Endothelial cell of umbilical vein (primary cell): ENCODE measurements at regions not wholly inside any gene's neighbourhood (a gene's known extent, or its start where the extent isn't known, plus 50 kb on each side); places are given as distances from the start of the nearest gene placed in this dataset.

Source experiments
- BruUV-seq: library from RNA; stranded (reverse); fragments of 400-500 nt; replicated peaks from 2 replicates; lab custom pipeline; 2021; lab: Mats Ljungman, UMichigan
- CTCF ChIA-PET: fragments of 300-600, 350-600 bp; sonication (Branson Sonifier 250); formaldehyde crosslinking; loops from one replicate; lab custom pipeline; 2021; ENCODE audit warnings: antibody characterized with exemption, inconsistent platforms; lab: Charles Lee
- POLR2A ChIA-PET: fragments of 300-600, 350-600 bp; sonication (Branson Sonifier 250); formaldehyde crosslinking; loops from one replicate; lab custom pipeline; 2021; ENCODE audit warnings: antibody characterized with exemption, inconsistent platforms; lab: Charles Lee
- DNase-seq: peaks from one replicate; pipeline ENCODE4 v3.0.0-alpha.2; 2011; ENCODE audit warnings: low read depth, low spot score
- FAIRE-seq: peaks from 2 replicates; lab custom pipeline; 2011; peaks lifted over from hg19 to GRCh38; lab: Jason Lieb, UNC
- H2AFZ ChIP-seq: 2 replicates; pipeline ENCODE4 v1.6.0; 2012; ENCODE audit warnings: low read depth, low read length, control low read depth, inconsistent platforms
- H3K27ac ChIP-seq: 2 replicates; pipeline ENCODE4 v1.5.1; 2011; ENCODE audit warnings: low read depth, mild to moderate bottlenecking, control low read depth, low read length, moderate library complexity; ENCODE audit not compliant: insufficient read depth
- H3K27me3 ChIP-seq, 2 experiments: 2 replicates each; pipeline versions ENCODE4 v1.6.0 to v1.6.1; 2011; ENCODE audit warnings: low read length in 2 of 2, mixed read lengths in 1 of 2; ENCODE audit not compliant: control insufficient read depth in 2 of 2, insufficient read depth in 2 of 2
- H3K36me3 ChIP-seq, 2 experiments: 2 replicates in 1 of 2; 3 replicates in 1 of 2; pipeline ENCODE4 v1.5.1; 2011; ENCODE audit warnings: low read length in 2 of 2, mild to moderate bottlenecking in 1 of 2, moderate library complexity in 1 of 2; ENCODE audit not compliant: control insufficient read depth in 2 of 2, insufficient read depth in 2 of 2; ENCODE audit errors: extremely low read depth in 1 of 2
- H3K4me1 ChIP-seq: 3 replicates; pipeline ENCODE4 v1.5.1; 2011; ENCODE audit warnings: mild to moderate bottlenecking, low read length; ENCODE audit not compliant: control insufficient read depth, insufficient read depth; ENCODE audit errors: extremely low read depth
- H3K4me2 ChIP-seq: 2 replicates; pipeline ENCODE4 v1.6.1; 2011; ENCODE audit warnings: low read length, control low read depth, mixed read lengths; ENCODE audit not compliant: insufficient read depth
- H3K4me3 ChIP-seq, 3 experiments: fragments of 200-600 bp in 1 of 3; sonication (generic), shearing (Covaris generic) in 1 of 3; replicated peaks in 1 of 3; 2 replicates each; pipeline ENCODE4 v1.5.1; 2011 to 2016; ENCODE audit warnings: control low read depth in 3 of 3, low read length in 3 of 3, mild to moderate bottlenecking in 2 of 3, inconsistent platforms in 1 of 3, low read depth in 1 of 3, moderate library complexity in 1 of 3; ENCODE audit not compliant: insufficient read depth in 1 of 3
- H3K79me2 ChIP-seq: 2 replicates; pipeline ENCODE4 v1.6.0; 2012; ENCODE audit warnings: low read length, inconsistent platforms; ENCODE audit not compliant: control insufficient read depth, insufficient read depth
- H3K9ac ChIP-seq: replicated peaks from 2 replicates; pipeline ENCODE3; 2011; ENCODE audit warnings: low read length, control low read depth; ENCODE audit not compliant: insufficient read depth; ENCODE audit errors: extremely low read depth
- H3K9me1 ChIP-seq: replicated peaks from 3 replicates; pipeline ENCODE4 v1.6.0; 2011; ENCODE audit warnings: mild to moderate bottlenecking, low read length; ENCODE audit not compliant: control insufficient read depth, insufficient read depth; ENCODE audit errors: extremely low read depth
- H3K9me3 ChIP-seq: replicated peaks from 2 replicates; pipeline ENCODE4 v1.5.1; 2012; ENCODE audit warnings: low read length, inconsistent platforms; ENCODE audit not compliant: control insufficient read depth, insufficient read depth
- H4K20me1 ChIP-seq: replicated peaks from 2 replicates; pipeline ENCODE3; 2011; ENCODE audit warnings: mild to moderate bottlenecking, low read length; ENCODE audit not compliant: control insufficient read depth, insufficient read depth; ENCODE audit errors: extremely low read depth
- CTCF ChIP-seq, 2 donors: IDR thresholded peaks; 1 replicate in 1 of 2; 2 replicates in 1 of 2; pipeline ENCODE4 v1.5.1; 2011; ENCODE audit warnings: low read length in 2 of 2, mild to moderate bottlenecking in 2 of 2, moderate library complexity in 2 of 2, control low read depth in 1 of 2, inconsistent platforms in 1 of 2, low read depth in 1 of 2; ENCODE audit not compliant: insufficient read depth in 1 of 2; ENCODE audit errors: extremely low read depth in 1 of 2
- EZH2 ChIP-seq: IDR thresholded peaks from 2 replicates; pipeline ENCODE4 v1.6.1; 2012; ENCODE audit warnings: borderline replicate concordance, low read depth, mild to moderate bottlenecking, moderate library complexity, low read length, inconsistent platforms; ENCODE audit not compliant: severe bottlenecking
- FOS ChIP-seq: IDR thresholded peaks from 2 replicates; pipeline ENCODE4 v1.6.1; 2011; ENCODE audit warnings: mild to moderate bottlenecking, low read length, moderate library complexity, borderline replicate concordance; ENCODE audit not compliant: insufficient read depth
- GATA2 ChIP-seq: IDR thresholded peaks from 2 replicates; pipeline ENCODE4 v1.7.0; 2011; ENCODE audit warnings: low read depth, mild to moderate bottlenecking, moderate library complexity, mixed read lengths, low read length; ENCODE audit not compliant: insufficient read length, insufficient read depth
- JUN ChIP-seq: IDR thresholded peaks from 2 replicates; pipeline ENCODE4 v1.6.1; 2011; ENCODE audit warnings: borderline replicate concordance, low read depth; ENCODE audit not compliant: insufficient read length, insufficient read depth
- MAX ChIP-seq: IDR thresholded peaks from 2 replicates; pipeline ENCODE4 v1.6.1; 2011; ENCODE audit not compliant: insufficient read depth, insufficient read length
- MYC ChIP-seq: IDR thresholded peaks from one replicate; pipeline ENCODE4 v1.6.1; 2011; ENCODE audit warnings: mild to moderate bottlenecking, low read depth, low read length
- POLR2A ChIP-seq: IDR thresholded peaks from 2 replicates; pipeline ENCODE4 v1.6.1; 2012; ENCODE audit warnings: low read depth, mild to moderate bottlenecking, control low read depth, low read length
- POLR2AphosphoS5 ChIP-seq: IDR thresholded peaks from 2 replicates; pipeline ENCODE4 v1.6.1; 2012; ENCODE audit warnings: low read depth, mild to moderate bottlenecking, control low read depth, low read length, moderate library complexity; ENCODE audit not compliant: insufficient read depth
- dilution Hi-C: fragments of 300-500 bp; cut with MboI; formaldehyde crosslinking; loops from one replicate; pipeline ENCODE4 v1.15.0; 2019; ENCODE audit warnings: low sequenced_read_pairs; ENCODE audit not compliant: extremely low pct_ligation_motif_present
- intact Hi-C: fragments of 100-400 bp; cut with micrococcal nuclease; formaldehyde crosslinking; loops from one replicate; pipeline ENCODE4 v1.10.0; 2022

GRCh38 chr9:26669701-26670670 is 222.6 kb downstream of the CAAP1 start:
- BruUV-seq: no TSS peak
- Histone ChIP-seq H3K9ac (no peak overlapping the region), H3K79me2 (no peaks in the 10 kb centered on the region), H3K27ac (no peak overlapping the region), H3K4me1 (no peaks in the 10 kb centered on the region), H3K4me2 (no peak overlapping the region), H4K20me1 (no peaks in the 10 kb centered on the region), H3K27me3 (no peaks in the 10 kb centered on the region), H2AFZ (no peak overlapping the region), H3K36me3 (no peaks in the 10 kb centered on the region), H3K9me1 (no peaks in the 10 kb centered on the region), H3K4me3 (no peak overlapping the region), H3K9me3 (no peaks in the 10 kb centered on the region)
- ChIA-PET POLR2A (no interaction called here), CTCF (no interaction called here)
- FAIRE-seq (no peak), DNase-seq (no peak)
- dilution Hi-C loops: no loop called here
- intact Hi-C loops: no loop called here
- TF ChIP-seq CTCF (IDR thresholded peaks at IDR 0.05; ENCODE audit: extremely low read depth in 1 of 2, insufficient read depth in 1 of 2, low read depth in 1 of 2, low read length in 2 of 2) (no peak), POLR2A (no peak), MYC (no peak), FOS (no peak), MAX (no peak), POLR2AphosphoS5 (no peak), EZH2 (no peak), GATA2 (no peak), JUN (no peak)
